ENCODE measurements at regions not wholly inside any gene's neighbourhood (a gene's known extent, or its start where the extent isn't known, plus 50 kb on each side); places are given as distances from the start of the nearest gene placed in this dataset.

DNA sequence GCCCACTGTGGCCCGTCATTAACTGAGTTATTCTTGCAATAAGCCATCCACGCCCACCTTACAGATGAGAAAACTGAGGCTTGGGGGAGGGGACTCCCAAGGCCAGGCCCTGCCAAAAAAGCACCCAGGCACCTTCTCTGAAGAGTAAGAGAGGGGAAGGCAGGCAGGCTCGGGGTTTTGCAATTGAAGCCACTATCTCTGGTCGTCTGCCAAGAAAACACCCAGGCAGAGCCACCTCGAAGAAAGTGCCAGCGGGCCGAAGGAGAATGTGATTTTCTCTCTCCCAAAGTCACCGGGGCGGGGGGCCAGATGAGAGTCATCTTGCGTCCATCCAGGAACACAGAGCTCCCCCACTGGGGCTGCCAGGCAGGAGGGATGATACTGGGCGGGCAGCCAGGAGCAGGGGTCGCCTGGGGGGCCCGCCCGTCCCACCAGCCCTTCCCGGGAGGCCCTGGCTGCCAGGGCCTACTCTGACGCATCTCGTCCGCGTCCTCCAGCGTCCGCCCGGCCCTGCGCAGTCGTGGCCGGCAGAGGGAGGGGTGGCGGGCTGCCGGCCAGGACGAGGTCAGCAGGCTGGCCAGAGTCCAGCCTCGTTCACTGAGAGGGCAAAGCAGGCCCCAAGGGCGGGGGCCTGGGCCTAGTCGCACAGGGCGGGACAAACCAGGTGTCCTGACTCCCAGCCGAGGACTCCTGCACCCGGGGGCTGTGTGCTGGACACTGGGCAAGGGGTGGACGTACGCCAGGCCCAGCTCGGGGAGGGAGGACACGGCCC is 74.3 kb downstream of the RFLNA start:
- no peak for DNase-seq (ENCODE audit: low spot score)

- DNase-seq (ENCODE audit: low spot score): no peak
These were observed 73.6 kb downstream of the RFLNA start for GRCh38 chr12:124368421-124369032.

DNA sequence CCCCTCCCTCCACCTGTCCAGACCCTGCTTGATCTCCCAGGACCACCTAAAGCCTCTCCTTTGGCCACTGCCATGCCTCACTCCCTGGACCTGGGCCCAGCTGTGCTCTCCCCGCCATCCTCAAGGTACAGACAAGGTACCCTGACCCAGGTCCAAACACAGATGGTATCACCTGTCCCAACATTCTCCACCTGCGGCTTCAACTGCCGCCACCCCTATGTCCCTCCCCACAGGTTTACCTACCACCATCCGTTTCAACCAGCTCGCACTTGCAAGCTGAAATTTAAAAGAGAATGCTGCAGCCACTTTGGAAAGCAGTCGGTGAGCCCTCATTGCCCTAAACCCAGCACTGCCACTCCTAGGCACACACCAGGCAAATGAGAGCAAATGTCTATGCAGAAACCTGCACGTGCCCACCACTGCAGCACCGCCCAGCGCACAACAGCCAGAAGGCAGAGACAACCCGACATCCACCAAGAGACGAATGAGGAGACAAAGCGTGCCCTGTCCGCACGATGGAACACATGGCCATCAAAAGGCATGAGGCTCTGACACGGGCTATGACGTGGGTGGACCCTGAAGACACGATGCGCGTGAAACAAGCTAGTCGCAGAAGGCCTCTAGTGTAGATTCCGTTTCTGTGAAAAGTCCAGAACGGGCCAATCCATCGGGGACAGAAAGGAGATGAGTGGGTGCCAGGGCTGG is 71.0 kb downstream of the RFLNA start:
- no peak for DNase-seq (ENCODE audit: low spot score)
